CD4-positive, CD25-positive, alpha-beta regulatory T cell (primary cell): ENCODE measurements at regions not wholly inside any gene's neighbourhood (a gene's known extent, or its start where the extent isn't known, plus 50 kb on each side); places are given as distances from the start of the nearest gene placed in this dataset.
A peak's percentile ranks its signal among the peaks of the same experiment; 100 is the strongest.
"Not testable (repeated sequence)": the region's sequence is repeated elsewhere in the genome, so short reads cannot be mapped to it uniquely, and the experiment has no call there.

Experiments
- ATAC-seq, 2 donors: fragments of 150-1000 bp; cut with Tn5 transposase; one replicate each; pipeline ENCODE4 v1.10.0; 2021; ENCODE audit warnings: low read depth in 2 of 2, moderate number of reproducible peaks in 2 of 2, moderate library complexity in 1 of 2
- DNase-seq, 3 donors: peaks; one replicate each; pipeline versions ENCODE4 v3.0.0 to v3.0.0-alpha.2; 2012 to 2022; ENCODE audit warnings: mixed read lengths in 1 of 3
- H3K27ac ChIP-seq: one replicate; pipeline ENCODE4 v1.7.0; 2013; ENCODE audit warnings: mild to moderate bottlenecking, low read length; ENCODE audit not compliant: insufficient read depth, poor library complexity, severe bottlenecking
- H3K27me3 ChIP-seq: one replicate; pipeline ENCODE4 v1.7.0; 2013; ENCODE audit warnings: low read length; ENCODE audit not compliant: control insufficient read depth, insufficient read depth
- H3K36me3 ChIP-seq: one replicate; pipeline ENCODE4 v1.7.0; 2013; ENCODE audit warnings: mild to moderate bottlenecking, low read length, moderate library complexity; ENCODE audit not compliant: control insufficient read depth, insufficient read depth
- H3K4me1 ChIP-seq: 2 replicates; pipeline ENCODE4 v1.7.0; 2013; ENCODE audit warnings: mild to moderate bottlenecking, low read length; ENCODE audit not compliant: insufficient read depth, control insufficient read depth, poor library complexity, severe bottlenecking
- H3K4me3 ChIP-seq: one replicate; pipeline ENCODE4 v1.7.0; 2013; ENCODE audit warnings: low read depth, mild to moderate bottlenecking, low read length, moderate library complexity
- H3K9me3 ChIP-seq, 2 experiments: 1 replicate in 1 of 2; 2 replicates in 1 of 2; pipeline ENCODE4 v1.7.0; 2013; ENCODE audit warnings: low read length in 2 of 2, mild to moderate bottlenecking in 1 of 2, moderate library complexity in 1 of 2; ENCODE audit not compliant: control insufficient read depth in 2 of 2
- H3K27ac Mint-ChIP-seq, 3 donors: one replicate each; pipeline ENCODE4 v1.8.0; 2020 to 2022; ENCODE audit warnings: mild to moderate bottlenecking in 3 of 3, mixed read lengths in 3 of 3, moderate library complexity in 2 of 3
- H3K27me3 Mint-ChIP-seq: one replicate; pipeline ENCODE4 v1.8.0; 2022; ENCODE audit warnings: mild to moderate bottlenecking, mixed read lengths
- H3K36me3 Mint-ChIP-seq: one replicate; pipeline ENCODE4 v1.8.0; 2020; ENCODE audit warnings: mixed read lengths
- H3K4me1 Mint-ChIP-seq, 4 donors: one replicate each; pipeline ENCODE4 v1.8.0; 2020 to 2022; ENCODE audit warnings: mixed read lengths in 4 of 4, mild to moderate bottlenecking in 1 of 4
- H3K4me3 Mint-ChIP-seq, 4 donors: one replicate each; pipeline ENCODE4 v1.8.0; 2020 to 2022; ENCODE audit warnings: mild to moderate bottlenecking in 4 of 4, mixed read lengths in 4 of 4, moderate library complexity in 3 of 4
- H3K9me3 Mint-ChIP-seq, 7 donors: one replicate each; pipeline ENCODE4 v1.8.0; 2020 to 2022; ENCODE audit warnings: mixed read lengths in 7 of 7, mild to moderate bottlenecking in 3 of 7, moderate library complexity in 2 of 7

- H3K4me3 ChIP-seq, result peak overlapping the region; percentile 62
These were observed 372.4 kb downstream of the BCL2L11 start for GRCh38 chr2:111492995-111493719.

DNA sequence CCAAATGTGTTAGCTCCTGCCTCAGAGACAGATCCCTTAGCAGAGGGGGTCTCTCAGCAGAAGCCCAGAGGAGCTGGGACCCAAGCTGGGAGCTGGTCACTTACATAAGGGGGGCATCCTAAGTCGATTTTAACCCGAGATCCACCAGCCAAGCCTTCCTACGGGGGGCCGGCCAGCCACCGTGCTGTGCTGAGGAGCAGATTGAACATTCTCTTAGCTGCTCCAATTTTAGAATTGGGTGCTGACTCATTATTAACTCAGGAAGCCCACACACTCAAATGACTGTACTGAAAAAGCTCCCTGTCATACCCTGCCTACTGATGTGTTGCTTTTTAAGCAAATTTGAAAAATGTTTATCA is 373.0 kb downstream of the BCL2L11 start:
- not testable (repeated sequence) for H3K27me3 ChIP-seq, H3K4me1 ChIP-seq, H3K36me3 Mint-ChIP-seq, H3K36me3 ChIP-seq, H3K9me3 ChIP-seq, H3K27me3 Mint-ChIP-seq, H3K9me3 Mint-ChIP-seq
- H3K27ac Mint-ChIP-seq, result peak overlapping the region; percentile 43 to 88 (median 74)
- DNase-seq, result peak in 2 of 3 donors; percentile 23 to 35
- H3K4me3 ChIP-seq, result peak overlapping the region; percentile 62
- peak overlapping the region; percentile 80 to 90 (median 84) for H3K4me3 Mint-ChIP-seq
- peak; percentile 53 to 64 for ATAC-seq
- peak overlapping the region; percentile 66 for H3K27ac ChIP-seq
- peaks cover 0 to 19% (median 4%) of the 10 kb centered on the region in 4 donors for H3K4me1 Mint-ChIP-seq

More at GRCh38 chr2:111492995-111493719, 372.4 kb downstream of the BCL2L11 start:
- not testable (repeated sequence) for H3K4me1 ChIP-seq, DNase-seq, H3K36me3 ChIP-seq, H3K36me3 Mint-ChIP-seq, H3K27me3 ChIP-seq, H3K27me3 Mint-ChIP-seq, H3K9me3 Mint-ChIP-seq, H3K9me3 ChIP-seq
- peak in 1 of 2 donors; percentile 13 for ATAC-seq
- H3K27ac ChIP-seq, result peak overlapping the region; percentile 66
- Mint-ChIP-seq H3K4me1 (peaks cover 0 to 19% (median 4%) of the 10 kb centered on the region in 4 donors), H3K27ac (peak overlapping the region in 2 of 3 donors; percentile 74 to 88), H3K4me3 (peak overlapping the region; percentile 80 to 90 (median 84))

GRCh38 chr2:111494288-111494980 is 373.7 kb downstream of the BCL2L11 start:
- not testable (repeated sequence) for H3K9me3 ChIP-seq
- H3K27ac ChIP-seq, result peak overlapping the region; percentile 55
- H3K4me1 Mint-ChIP-seq, result peaks cover 0 to 19% (median 4%) of the 10 kb centered on the region in 4 donors

DNA sequence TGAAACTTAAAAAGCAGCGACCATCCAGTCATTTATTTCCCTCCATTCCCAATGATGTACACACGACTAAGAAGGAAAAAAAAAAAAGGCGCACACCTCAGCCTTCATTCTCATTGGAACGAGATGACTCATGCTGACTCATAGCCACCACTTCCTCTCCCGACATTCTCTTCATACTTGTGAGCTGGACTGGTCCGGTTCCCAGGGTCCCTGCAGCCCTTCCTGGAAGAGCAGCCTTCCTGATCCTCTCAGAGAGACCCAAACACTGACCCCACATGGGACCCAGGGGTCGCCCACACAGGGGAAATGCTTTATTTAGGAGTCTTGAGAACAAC is 374.2 kb downstream of the BCL2L11 start:
- peaks cover 0 to 19% (median 4%) of the 10 kb centered on the region in 4 donors for H3K4me1 Mint-ChIP-seq
- H3K27ac ChIP-seq, result peak overlapping the region; percentile 55
- H3K36me3 Mint-ChIP-seq, H3K4me1 ChIP-seq, H3K9me3 Mint-ChIP-seq, H3K27me3 ChIP-seq, H3K27ac Mint-ChIP-seq, H3K9me3 ChIP-seq, H3K27me3 Mint-ChIP-seq, DNase-seq, H3K36me3 ChIP-seq: not testable (repeated sequence)
- peak overlapping the region; percentile 75 to 84 (median 78) for H3K4me3 Mint-ChIP-seq
- H3K4me3 ChIP-seq, result peak overlapping the region; percentile 60
- peak; percentile 41 to 53 for ATAC-seq

More at GRCh38 chr2:111494288-111494980, 373.7 kb downstream of the BCL2L11 start:
- not testable (repeated sequence) for H3K36me3 ChIP-seq, H3K27me3 Mint-ChIP-seq, H3K36me3 Mint-ChIP-seq, H3K9me3 Mint-ChIP-seq, H3K4me1 ChIP-seq, H3K27me3 ChIP-seq
- ATAC-seq (peak; percentile 32 to 40), DNase-seq (peak in 1 of 3 donors; percentile 20)
- Mint-ChIP-seq H3K27ac (peak overlapping the region in 1 of 3 donors; percentile 74), H3K4me3 (peak overlapping the region; percentile 75 to 87 (median 80))
- H3K4me3 ChIP-seq, result peak overlapping the region; percentile 60

DNA sequence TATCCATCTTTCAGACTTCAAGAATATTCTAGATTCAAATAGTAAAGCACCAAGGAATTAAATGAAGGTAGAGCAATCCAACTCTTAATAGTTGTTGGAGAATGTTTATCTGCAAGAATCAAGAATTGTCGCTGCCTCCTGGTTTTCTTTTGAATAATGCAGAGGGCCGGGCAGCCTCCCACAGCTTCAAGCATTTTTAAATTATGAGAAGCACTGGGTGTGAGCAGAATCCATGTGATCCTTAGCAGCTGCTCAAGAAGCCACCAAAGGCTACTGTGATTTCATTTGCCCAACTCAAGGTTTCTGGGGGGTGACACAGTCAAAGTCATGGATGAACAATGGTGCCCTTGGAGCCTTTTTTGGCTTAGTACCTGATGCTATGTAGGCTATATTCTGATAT is 374.9 kb downstream of the BCL2L11 start:
- H3K9me3 Mint-ChIP-seq, H3K36me3 ChIP-seq, H3K4me1 ChIP-seq, H3K27me3 Mint-ChIP-seq, H3K4me3 ChIP-seq, H3K27ac Mint-ChIP-seq, H3K9me3 ChIP-seq, ATAC-seq, H3K27me3 ChIP-seq, DNase-seq, H3K36me3 Mint-ChIP-seq: not testable (repeated sequence)
- peak overlapping the region; percentile 51 for H3K27ac ChIP-seq
- Mint-ChIP-seq H3K4me1 (peaks cover 0 to 19% (median 4%) of the 10 kb centered on the region in 4 donors), H3K4me3 (peak overlapping the region in 1 of 4 donors; percentile 38)

DNA sequence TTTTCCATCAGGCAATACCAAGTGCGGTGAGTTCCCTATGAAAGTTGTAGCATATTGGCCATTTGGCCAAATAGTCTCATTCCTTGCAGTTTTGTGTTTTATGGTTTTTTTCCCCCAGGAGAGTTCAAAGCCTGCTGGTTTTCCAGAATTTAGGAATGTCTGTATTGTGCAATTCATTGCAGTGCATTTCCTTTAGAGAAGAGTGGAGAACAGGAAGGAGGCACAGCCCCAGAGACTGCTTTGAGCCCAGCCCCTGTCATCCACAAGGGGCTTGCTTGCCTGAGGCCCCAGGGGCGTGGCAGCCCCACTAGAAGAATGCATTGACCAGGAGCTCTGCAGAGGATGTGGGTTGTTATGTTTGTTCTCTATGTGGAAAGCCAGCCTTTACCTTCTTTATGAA is 375.5 kb downstream of the BCL2L11 start:
- not testable (repeated sequence) for H3K9me3 Mint-ChIP-seq, H3K4me3 ChIP-seq, H3K27ac Mint-ChIP-seq, H3K36me3 ChIP-seq, ATAC-seq, H3K27me3 ChIP-seq, H3K27me3 Mint-ChIP-seq, H3K36me3 Mint-ChIP-seq, H3K9me3 ChIP-seq, H3K4me1 ChIP-seq
- H3K4me1 Mint-ChIP-seq, result peaks cover 0 to 16% (median 4%) of the 10 kb centered on the region in 4 donors
- peak overlapping the region in 1 of 4 donors; percentile 38 for H3K4me3 Mint-ChIP-seq
- peak overlapping the region; percentile 51 for H3K27ac ChIP-seq
- peak in 1 of 3 donors; percentile 31 for DNase-seq

DNA sequence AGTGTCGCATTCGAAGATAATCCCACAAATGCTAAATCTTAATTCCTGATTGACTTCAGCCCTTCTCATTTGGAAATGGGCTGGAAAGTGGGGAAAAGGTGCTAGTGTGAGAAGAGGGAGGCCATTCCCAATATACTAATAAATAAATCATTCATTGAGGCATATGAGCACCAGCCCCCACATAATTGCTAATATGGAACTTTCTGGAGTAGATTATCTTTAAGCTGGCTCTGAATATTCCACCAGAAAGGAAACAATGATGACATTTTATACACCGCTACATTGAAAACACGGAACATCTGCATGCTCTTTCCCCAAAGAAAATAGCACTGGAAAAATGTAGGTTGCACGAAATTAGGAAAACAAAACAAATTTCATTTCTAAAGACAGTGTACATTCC is 376.1 kb downstream of the BCL2L11 start:
- not testable (repeated sequence) for DNase-seq, H3K27ac Mint-ChIP-seq, H3K27me3 Mint-ChIP-seq, H3K4me3 ChIP-seq, H3K4me3 Mint-ChIP-seq, H3K36me3 ChIP-seq, ATAC-seq, H3K36me3 Mint-ChIP-seq, H3K4me1 ChIP-seq, H3K27me3 ChIP-seq, H3K9me3 ChIP-seq, H3K9me3 Mint-ChIP-seq, H3K27ac ChIP-seq
- peaks cover 0 to 11% (median 4%) of the 10 kb centered on the region in 4 donors for H3K4me1 Mint-ChIP-seq

DNA sequence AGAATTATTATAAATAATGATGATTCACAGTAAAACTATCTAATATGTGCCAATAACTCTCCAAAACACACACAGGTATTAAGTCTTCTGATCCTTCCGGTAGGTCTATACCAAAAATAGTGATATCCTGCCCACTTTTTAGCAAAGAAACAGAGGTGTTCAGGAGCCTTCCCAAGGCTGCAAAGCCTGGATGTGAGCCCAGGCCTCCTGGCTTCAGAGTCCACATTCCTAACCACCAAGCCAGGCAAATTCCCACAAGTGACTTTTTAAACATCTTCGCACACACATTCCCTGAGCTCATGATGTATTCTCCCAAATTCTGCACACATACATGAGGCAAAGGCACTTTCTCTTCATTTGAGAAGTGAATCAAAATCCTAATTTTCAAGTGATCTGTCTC is 376.6 kb downstream of the BCL2L11 start:
- H3K9me3 ChIP-seq, H3K9me3 Mint-ChIP-seq, DNase-seq, H3K27ac Mint-ChIP-seq, H3K27me3 ChIP-seq, H3K27me3 Mint-ChIP-seq, H3K27ac ChIP-seq, H3K4me1 ChIP-seq, H3K4me3 ChIP-seq, ATAC-seq, H3K4me1 Mint-ChIP-seq, H3K36me3 ChIP-seq, H3K36me3 Mint-ChIP-seq: not testable (repeated sequence)
- peak overlapping the region in 2 of 4 donors; percentile 51 to 58 for H3K4me3 Mint-ChIP-seq
